ENCODE measurements at regions not wholly inside any gene's neighbourhood (a gene's known extent, or its start where the extent isn't known, plus 50 kb on each side); places are given as distances from the start of the nearest gene placed in this dataset.

DNA sequence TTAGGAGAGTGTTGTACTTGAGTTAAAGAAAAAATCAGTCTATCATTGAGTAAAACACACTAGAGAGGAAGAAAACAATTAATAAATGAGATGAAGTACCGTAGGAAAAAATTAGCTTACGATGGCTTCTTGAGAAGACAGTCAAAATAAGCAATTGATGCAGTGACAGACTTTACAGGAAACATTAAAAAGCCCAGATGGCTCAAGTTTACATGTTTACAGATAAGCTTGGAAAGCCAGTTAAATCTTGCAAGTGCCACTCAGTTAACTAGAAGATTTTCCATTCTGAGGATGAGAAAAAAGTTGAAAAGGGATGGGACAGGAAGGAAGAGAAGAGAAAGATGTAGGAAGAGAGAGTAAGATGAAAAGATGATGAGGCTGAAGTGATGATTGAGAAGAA is 288.8 kb upstream of the FERMT1 start:
- Histone ChIP-seq H3K9me3 (no peaks in the 10 kb centered on the region), H3K4me2 (no peak overlapping the region), H3K79me2 (ENCODE audit: insufficient read depth) (no peaks in the 10 kb centered on the region), H3K4me3 (ENCODE audit: low read depth in 2 of 2, low read length in 1 of 2) (no peak overlapping the region), H2AFZ (ENCODE audit: low read depth) (no peak overlapping the region), H4K20me1 (ENCODE audit: insufficient read depth) (no peaks in the 10 kb centered on the region), H3K9me2 (no peaks in the 10 kb centered on the region), H3K27me3 (ENCODE audit: insufficient read depth) (no peaks in the 10 kb centered on the region), H3K9ac (no peak overlapping the region), H3K4me1 (ENCODE audit: control insufficient read depth in 1 of 2, insufficient read depth in 2 of 2, low read depth in 1 of 2, low read length in 1 of 2) (no peaks in the 10 kb centered on the region), H3K27ac (ENCODE audit: low read depth in 2 of 2, low read length in 1 of 2) (no peak overlapping the region), H3F3A (replicated peaks; ENCODE audit: insufficient read depth) (no peaks in the 10 kb centered on the region), H3K36me3 (replicated peaks in 1 of 2; ENCODE audit: control insufficient read depth in 1 of 2, insufficient read depth in 2 of 2, low read length in 1 of 2) (no peaks in the 10 kb centered on the region)
- ChIA-PET POLR2A (no interaction called here), CTCF (interaction anchor here (0.7 kb wide), 1 partner anchor 603 kb away, joined by 3 read pairs; no protein-coding TSS in a partner anchor)
- TF ChIP-seq, protein P1, sequence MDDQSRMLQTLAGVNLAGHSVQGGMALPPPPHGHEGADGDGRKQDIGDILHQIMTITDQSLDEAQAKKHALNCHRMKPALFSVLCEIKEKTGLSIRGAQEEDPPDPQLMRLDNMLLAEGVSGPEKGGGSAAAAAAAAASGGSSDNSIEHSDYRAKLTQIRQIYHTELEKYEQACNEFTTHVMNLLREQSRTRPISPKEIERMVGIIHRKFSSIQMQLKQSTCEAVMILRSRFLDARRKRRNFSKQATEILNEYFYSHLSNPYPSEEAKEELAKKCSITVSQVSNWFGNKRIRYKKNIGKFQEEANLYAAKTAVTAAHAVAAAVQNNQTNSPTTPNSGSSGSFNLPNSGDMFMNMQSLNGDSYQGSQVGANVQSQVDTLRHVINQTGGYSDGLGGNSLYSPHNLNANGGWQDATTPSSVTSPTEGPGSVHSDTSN (IDR thresholded peaks at IDR 0.05): no peak
- TF ChIP-seq POLR2AphosphoS5 (IDR thresholded peaks at IDR 0.05; ENCODE audit: low read depth, low read length) (no peak), IRF3 (IDR thresholded peaks at IDR 0.05; ENCODE audit: low read depth, low read length) (no peak), FOSL2 (IDR thresholded peaks at IDR 0.05; ENCODE audit: borderline replicate concordance, low read depth) (no peak), CHD2 (IDR thresholded peaks at IDR 0.05; ENCODE audit: low read length, partially characterized antibody) (no peak), SIN3A (IDR thresholded peaks at IDR 0.05; ENCODE audit: borderline replicate concordance, low read depth, low read length) (no peak), YY1 (IDR thresholded peaks at IDR 0.05; ENCODE audit: low read depth) (no peak), GATA2 (CRISPR knock-in tag; IDR thresholded peaks at IDR 0.05) (no peak), RXRA (IDR thresholded peaks at IDR 0.05; ENCODE audit: borderline replicate concordance, low read depth) (no peak), ELF1 (IDR thresholded peaks at IDR 0.05) (no peak), JUND (IDR thresholded peaks at IDR 0.05) (no peak)
- TF ChIP-seq, protein P2, sequence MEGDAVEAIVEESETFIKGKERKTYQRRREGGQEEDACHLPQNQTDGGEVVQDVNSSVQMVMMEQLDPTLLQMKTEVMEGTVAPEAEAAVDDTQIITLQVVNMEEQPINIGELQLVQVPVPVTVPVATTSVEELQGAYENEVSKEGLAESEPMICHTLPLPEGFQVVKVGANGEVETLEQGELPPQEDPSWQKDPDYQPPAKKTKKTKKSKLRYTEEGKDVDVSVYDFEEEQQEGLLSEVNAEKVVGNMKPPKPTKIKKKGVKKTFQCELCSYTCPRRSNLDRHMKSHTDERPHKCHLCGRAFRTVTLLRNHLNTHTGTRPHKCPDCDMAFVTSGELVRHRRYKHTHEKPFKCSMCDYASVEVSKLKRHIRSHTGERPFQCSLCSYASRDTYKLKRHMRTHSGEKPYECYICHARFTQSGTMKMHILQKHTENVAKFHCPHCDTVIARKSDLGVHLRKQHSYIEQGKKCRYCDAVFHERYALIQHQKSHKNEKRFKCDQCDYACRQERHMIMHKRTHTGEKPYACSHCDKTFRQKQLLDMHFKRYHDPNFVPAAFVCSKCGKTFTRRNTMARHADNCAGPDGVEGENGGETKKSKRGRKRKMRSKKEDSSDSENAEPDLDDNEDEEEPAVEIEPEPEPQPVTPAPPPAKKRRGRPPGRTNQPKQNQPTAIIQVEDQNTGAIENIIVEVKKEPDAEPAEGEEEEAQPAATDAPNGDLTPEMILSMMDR (IDR thresholded peaks at IDR 0.05): no peak
- 1% methylated on average over 2 of the region's 2 CpGs for WGBS (ENCODE audit: low lambda C conversion rate)
- no peak for DNase-seq

DNA sequence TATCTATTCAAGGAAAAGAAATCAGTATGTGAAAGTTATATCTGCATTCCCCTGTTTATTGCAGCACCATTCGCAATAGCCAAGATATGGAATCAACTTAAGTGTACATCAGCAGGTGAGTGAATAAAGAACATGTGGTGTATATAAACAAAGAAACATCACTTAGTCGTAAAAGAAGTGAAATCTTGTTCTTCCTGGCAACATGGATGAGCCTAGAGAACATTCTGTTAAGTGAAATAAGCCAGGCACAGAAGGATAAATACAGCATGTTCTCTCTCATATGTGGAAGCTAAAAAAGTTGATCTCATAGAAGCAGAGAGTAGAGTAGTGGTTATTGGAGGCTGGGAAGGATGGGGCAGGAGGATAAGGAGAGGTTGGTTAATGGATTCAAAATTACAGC is 287.9 kb upstream of the FERMT1 start:
- no peaks in the 10 kb centered on the region for H3K9me3 ChIP-seq
- no peak for DNase-seq
- H3K4me3 ChIP-seq (ENCODE audit: low read depth in 2 of 2, low read length in 1 of 2): no peak overlapping the region
- H3K9ac ChIP-seq: no peak overlapping the region
- no peaks in the 10 kb centered on the region for H3F3A ChIP-seq (replicated peaks; ENCODE audit: insufficient read depth)
- CTCF ChIA-PET: no interaction called here
- TF ChIP-seq JUND (IDR thresholded peaks at IDR 0.05) (no peak), USF2 (IDR thresholded peaks at IDR 0.05; ENCODE audit: borderline replicate concordance, low read depth, low read length) (no peak), GABPA (IDR thresholded peaks at IDR 0.05; ENCODE audit: low read depth) (no peak)
- no peak overlapping the region for H3K27ac ChIP-seq (ENCODE audit: low read depth in 2 of 2, low read length in 1 of 2)
- no peak overlapping the region for H3K4me2 ChIP-seq
- H3K79me2 ChIP-seq (ENCODE audit: insufficient read depth): no peaks in the 10 kb centered on the region
- no peaks in the 10 kb centered on the region for H3K9me2 ChIP-seq
- WGBS (ENCODE audit: low lambda C conversion rate): 13% methylated on average over 2 of the region's 2 CpGs
- H4K20me1 ChIP-seq (ENCODE audit: insufficient read depth): no peaks in the 10 kb centered on the region
- no peak overlapping the region for H2AFZ ChIP-seq (ENCODE audit: low read depth)
- no peaks in the 10 kb centered on the region for H3K4me1 ChIP-seq (ENCODE audit: control insufficient read depth in 1 of 2, insufficient read depth in 2 of 2, low read depth in 1 of 2, low read length in 1 of 2)
- POLR2A ChIA-PET: no interaction called here
- no peaks in the 10 kb centered on the region for H3K27me3 ChIP-seq (ENCODE audit: insufficient read depth)
- no peaks in the 10 kb centered on the region for H3K36me3 ChIP-seq (replicated peaks in 1 of 2; ENCODE audit: control insufficient read depth in 1 of 2, insufficient read depth in 2 of 2, low read length in 1 of 2)

Measured in SK-N-SH (cell line).